Keratinocyte (primary cell): ENCODE measurements at regions not wholly inside any gene's neighbourhood (a gene's known extent, or its start where the extent isn't known, plus 50 kb on each side); places are given as distances from the start of the nearest gene placed in this dataset.

ENCODE experiments used
- DNase-seq: peaks from one replicate; pipeline ENCODE4 v3.0.0-alpha.2; 2011; ENCODE audit warnings: low read depth, missing footprints, low spot score
- FAIRE-seq: peaks from 2 replicates; lab custom pipeline; 2011; peaks lifted over from hg19 to GRCh38; lab: Jason Lieb, UNC
- H2AFZ ChIP-seq: 2 replicates; pipeline ENCODE4 v1.6.0; 2012; ENCODE audit warnings: low read length, control low read depth, inconsistent platforms; ENCODE audit not compliant: control insufficient read depth
- H3K27ac ChIP-seq: 2 replicates; pipeline ENCODE4 v1.5.1; 2011; ENCODE audit warnings: low read length; ENCODE audit not compliant: control insufficient read depth, insufficient read depth
- H3K27me3 ChIP-seq: 3 replicates; pipeline ENCODE4 v1.6.0; 2011; ENCODE audit warnings: low read length; ENCODE audit not compliant: control insufficient read depth, insufficient read depth; ENCODE audit errors: extremely low read depth
- H3K36me3 ChIP-seq, 2 experiments: 2 replicates in 1 of 2; 3 replicates in 1 of 2; pipeline ENCODE4 v1.5.1; 2011; ENCODE audit warnings: low read length in 2 of 2, mild to moderate bottlenecking in 1 of 2; ENCODE audit not compliant: control insufficient read depth in 2 of 2, insufficient read depth in 2 of 2; ENCODE audit errors: extremely low read depth in 1 of 2
- H3K4me1 ChIP-seq: 3 replicates; pipeline ENCODE4 v1.5.1; 2011; ENCODE audit warnings: low read length; ENCODE audit not compliant: control insufficient read depth, insufficient read depth; ENCODE audit errors: extremely low read depth
- H3K4me2 ChIP-seq: 3 replicates; pipeline ENCODE4 v1.6.0; 2011; ENCODE audit warnings: low read depth, low read length; ENCODE audit not compliant: control insufficient read depth, insufficient read depth; ENCODE audit errors: extremely low read depth
- H3K4me3 ChIP-seq, 3 experiments: fragments of 200-600 bp in 1 of 3; sonication (generic) in 1 of 3; 2 replicates in 2 of 3; 3 replicates in 1 of 3; pipeline ENCODE4 v1.5.1; 2011 to 2016; ENCODE audit warnings: low read length in 3 of 3, mild to moderate bottlenecking in 3 of 3, control low read depth in 2 of 3, inconsistent platforms in 1 of 3, low read depth in 1 of 3, mixed read lengths in 1 of 3, mixed run types in 1 of 3, moderate library complexity in 1 of 3; ENCODE audit not compliant: control insufficient read depth in 2 of 3, insufficient read depth in 2 of 3; ENCODE audit errors: extremely low read depth in 1 of 3
- H3K79me2 ChIP-seq: 2 replicates; pipeline ENCODE4 v1.6.0; 2012; ENCODE audit warnings: low read length; ENCODE audit not compliant: control insufficient read depth, insufficient read depth
- H3K9ac ChIP-seq: 3 replicates; pipeline ENCODE4 v1.6.0; 2011; ENCODE audit warnings: low read length; ENCODE audit not compliant: control insufficient read depth, insufficient read depth; ENCODE audit errors: extremely low read depth
- H3K9me1 ChIP-seq: 3 replicates; pipeline ENCODE4 v1.6.0; 2011; ENCODE audit warnings: low read length; ENCODE audit not compliant: control insufficient read depth, insufficient read depth; ENCODE audit errors: extremely low read depth
- H3K9me3 ChIP-seq: 2 replicates; pipeline ENCODE4 v1.5.1; 2012; ENCODE audit warnings: low read depth, low read length; ENCODE audit not compliant: control insufficient read depth
- H4K20me1 ChIP-seq: 3 replicates; pipeline ENCODE4 v1.6.0; 2011; ENCODE audit warnings: low read length; ENCODE audit not compliant: control insufficient read depth, insufficient read depth; ENCODE audit errors: extremely low read depth
- EZH2 ChIP-seq: IDR thresholded peaks from one replicate; pipeline ENCODE4 v1.6.1; 2012; ENCODE audit warnings: inconsistent platforms, mild to moderate bottlenecking, low read length, moderate library complexity
- dilution Hi-C: fragments of 300-500 bp; cut with MboI; formaldehyde crosslinking; loops from one replicate; pipeline ENCODE4 v1.7.0; 2020; ENCODE audit warnings: low sequenced_read_pairs; ENCODE audit not compliant: extremely low pct_ligation_motif_present
- TF ChIP-seq, protein P1 (sequence below), 3 experiments: IDR thresholded peaks in 1 of 3; conservative IDR thresholded peaks in 1 of 3; optimal IDR thresholded peaks in 1 of 3; 2 replicates in 2 of 3; 3 replicates in 1 of 3; pipeline versions ENCODE3 to v1.5.1; 2011; ENCODE audit warnings: low read length in 3 of 3, mild to moderate bottlenecking in 3 of 3, moderate library complexity in 2 of 3, control low read depth in 1 of 3, inconsistent platforms in 1 of 3; ENCODE audit not compliant: insufficient read depth in 2 of 3; ENCODE audit errors: extremely low read depth in 1 of 3

DNA sequence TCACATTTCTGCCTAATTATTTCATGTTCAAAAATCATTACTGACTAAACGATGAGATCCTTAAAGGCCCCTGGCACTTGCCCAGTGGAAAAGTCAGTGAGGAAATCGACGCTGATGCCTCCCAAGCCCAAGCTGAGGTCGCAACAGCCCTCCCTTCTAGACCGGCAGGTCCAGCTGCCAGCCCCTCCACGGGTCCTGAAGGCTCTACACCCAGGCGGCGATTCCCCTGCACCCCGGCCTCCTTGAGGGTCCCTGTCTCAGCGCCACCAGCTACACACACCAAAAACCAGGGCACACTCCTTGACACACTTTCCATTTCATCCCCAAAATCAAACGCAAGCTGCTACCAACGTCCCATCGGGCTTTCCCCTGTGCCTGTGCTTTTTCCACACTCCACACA, 200.1 kb upstream of the RNF32 start:
- dilution Hi-C loops = no loop called here
- DNase-seq (no peak), FAIRE-seq (no peak)
- TF ChIP-seq, protein P1, sequence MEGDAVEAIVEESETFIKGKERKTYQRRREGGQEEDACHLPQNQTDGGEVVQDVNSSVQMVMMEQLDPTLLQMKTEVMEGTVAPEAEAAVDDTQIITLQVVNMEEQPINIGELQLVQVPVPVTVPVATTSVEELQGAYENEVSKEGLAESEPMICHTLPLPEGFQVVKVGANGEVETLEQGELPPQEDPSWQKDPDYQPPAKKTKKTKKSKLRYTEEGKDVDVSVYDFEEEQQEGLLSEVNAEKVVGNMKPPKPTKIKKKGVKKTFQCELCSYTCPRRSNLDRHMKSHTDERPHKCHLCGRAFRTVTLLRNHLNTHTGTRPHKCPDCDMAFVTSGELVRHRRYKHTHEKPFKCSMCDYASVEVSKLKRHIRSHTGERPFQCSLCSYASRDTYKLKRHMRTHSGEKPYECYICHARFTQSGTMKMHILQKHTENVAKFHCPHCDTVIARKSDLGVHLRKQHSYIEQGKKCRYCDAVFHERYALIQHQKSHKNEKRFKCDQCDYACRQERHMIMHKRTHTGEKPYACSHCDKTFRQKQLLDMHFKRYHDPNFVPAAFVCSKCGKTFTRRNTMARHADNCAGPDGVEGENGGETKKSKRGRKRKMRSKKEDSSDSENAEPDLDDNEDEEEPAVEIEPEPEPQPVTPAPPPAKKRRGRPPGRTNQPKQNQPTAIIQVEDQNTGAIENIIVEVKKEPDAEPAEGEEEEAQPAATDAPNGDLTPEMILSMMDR (optimal IDR thresholded peaks at IDR 0.05 in 1 of 3, IDR thresholded peaks at IDR 0.05 in 1 of 3, conservative IDR thresholded peaks at IDR 0.05 in 1 of 3; ENCODE audit: extremely low read depth in 1 of 3, insufficient read depth in 2 of 3, low read length in 3 of 3) = no peak
- no peak for TF ChIP-seq EZH2
- Histone ChIP-seq H2AFZ (no peak overlapping the region), H3K4me3 (no peak overlapping the region), H3K4me2 (no peak overlapping the region), H3K9ac (no peak overlapping the region), H4K20me1 (no peaks in the 10 kb centered on the region), H3K36me3 (no peaks in the 10 kb centered on the region), H3K27me3 (no peaks in the 10 kb centered on the region), H3K4me1 (no peaks in the 10 kb centered on the region), H3K9me3 (peaks cover 7% of the 10 kb centered on the region), H3K9me1 (no peaks in the 10 kb centered on the region), H3K27ac (no peak overlapping the region), H3K79me2 (no peaks in the 10 kb centered on the region)

DNA sequence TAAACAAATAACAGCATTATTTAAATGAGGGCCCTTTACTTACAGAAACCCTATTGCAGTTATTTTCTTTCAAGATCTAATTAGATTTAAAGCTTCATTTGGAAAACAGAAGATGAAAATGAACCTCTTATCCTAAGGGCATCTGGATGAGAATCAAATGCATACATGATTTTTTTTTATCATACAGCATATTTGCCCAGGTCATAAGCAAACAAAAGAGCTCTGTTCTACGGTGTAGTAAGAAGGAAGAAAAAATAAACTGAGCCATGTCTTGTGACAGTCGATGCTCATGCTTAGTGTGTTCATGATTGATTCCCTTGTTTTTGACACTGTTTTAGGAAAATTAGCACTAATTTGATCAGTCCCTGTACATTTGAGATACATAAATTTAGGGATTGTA, 202.6 kb upstream of the RNF32 start:
- Histone ChIP-seq H4K20me1 (no peaks in the 10 kb centered on the region), H3K9me3 (peaks cover 7% of the 10 kb centered on the region), H3K27ac (no peak overlapping the region), H3K9ac (no peak overlapping the region), H3K4me1 (no peaks in the 10 kb centered on the region), H3K79me2 (no peaks in the 10 kb centered on the region), H3K27me3 (no peaks in the 10 kb centered on the region), H3K36me3 (no peaks in the 10 kb centered on the region), H3K9me1 (no peaks in the 10 kb centered on the region), H3K4me3 (no peak overlapping the region), H2AFZ (no peak overlapping the region), H3K4me2 (no peak overlapping the region)
- dilution Hi-C loops = loop anchor here (10.0 kb wide), 1 partner anchor 57 kb away; no protein-coding TSS in a partner anchor
- FAIRE-seq (no peak), DNase-seq (no peak)
- TF ChIP-seq, protein P1 (optimal IDR thresholded peaks at IDR 0.05 in 1 of 3, IDR thresholded peaks at IDR 0.05 in 1 of 3, conservative IDR thresholded peaks at IDR 0.05 in 1 of 3; ENCODE audit: extremely low read depth in 1 of 3, insufficient read depth in 2 of 3, low read length in 3 of 3) = no peak
- no peak for TF ChIP-seq EZH2
